Breast epithelium (tissue), 4 donors: ENCODE measurements at regions not wholly inside any gene's neighbourhood (a gene's known extent, or its start where the extent isn't known, plus 50 kb on each side); places are given as distances from the start of the nearest gene placed in this dataset.

Source experiments
- DNase-seq, 2 donors: peaks; one replicate each; pipeline ENCODE4 v3.0.0-alpha.2; 2019; ENCODE audit warnings: low spot score in 2 of 2
- H3K27ac ChIP-seq, 2 donors: fragments of 200-600 bp; sonication (generic) in 1 of 2; one replicate each; pipeline ENCODE4 v1.5.1; 2016 to 2019; ENCODE audit warnings: mild to moderate bottlenecking in 1 of 2
- H3K27me3 ChIP-seq, 2 donors: fragments of 200-600 bp; sonication (generic) in 1 of 2; one replicate each; pipeline versions ENCODE4 v1.5.1 to v1.6.0; 2017 to 2019; ENCODE audit warnings: control low read depth in 1 of 2, mild to moderate bottlenecking in 1 of 2
- H3K36me3 ChIP-seq: fragments of 200-600 bp; one replicate; pipeline ENCODE4 v1.5.1; 2019
- H3K4me1 ChIP-seq, 2 donors: fragments of 200-600 bp; sonication (generic); one replicate each; pipeline ENCODE4 v1.5.1; 2016 to 2019; ENCODE audit warnings: control low read depth in 1 of 2
- H3K4me3 ChIP-seq, 3 donors: fragments of 200-600 bp; sonication (generic); 1 replicate in 2 of 3; 2 replicates in 1 of 3; pipeline ENCODE4 v1.5.1; 2016 to 2019; ENCODE audit warnings: mild to moderate bottlenecking in 3 of 3, moderate library complexity in 2 of 3
- H3K9me3 ChIP-seq, 2 donors: fragments of 200-600 bp; sonication (generic) in 1 of 2; one replicate each; pipeline ENCODE4 v1.5.1; 2016 to 2019; ENCODE audit warnings: control low read depth in 1 of 2
- CTCF ChIP-seq, 3 donors: fragments of 450-650 bp; IDR thresholded peaks; one replicate each; pipeline ENCODE4 v1.5.1; 2016 to 2017; ENCODE audit warnings: antibody characterized with exemption in 3 of 3, mild to moderate bottlenecking in 3 of 3, moderate library complexity in 3 of 3
- POLR2A ChIP-seq: fragments of 450-650 bp; IDR thresholded peaks from one replicate; pipeline ENCODE4 v1.6.1; 2016; ENCODE audit warnings: antibody characterized with exemption, mild to moderate bottlenecking, moderate library complexity
- POLR2AphosphoS5 ChIP-seq, 3 donors: sonication (generic); formaldehyde crosslinking; IDR thresholded peaks; one replicate each; pipeline ENCODE4 v1.6.1; 2017; ENCODE audit warnings: antibody characterized with exemption in 3 of 3
- intact Hi-C: fragments of 100-400 bp; cut with DNase I; formaldehyde crosslinking; loops from one replicate; pipeline ENCODE4 v1.15.1; 2023; ENCODE audit warnings: low total_unique reads

- H3K9me3 ChIP-seq: no peaks in the 10 kb centered on the region
- no peak for DNase-seq
- intact Hi-C loops: no loop called here
These were observed 1363.9 kb downstream of the MAT2B start for GRCh38 chr5:164869325-164869724.

GRCh38 chr5:164876793-164877192 is 1371.4 kb downstream of the MAT2B start:
- H3K4me1 ChIP-seq: no peaks in the 10 kb centered on the region
- H3K9me3 ChIP-seq: peaks cover 5 to 14% of the 10 kb centered on the region in 2 donors
- H3K36me3 ChIP-seq: no peaks in the 10 kb centered on the region
- no peak overlapping the region for H3K27ac ChIP-seq
- no peaks in the 10 kb centered on the region for H3K27me3 ChIP-seq
- no peak for TF ChIP-seq POLR2AphosphoS5 (IDR thresholded peaks at IDR 0.05)
- no peak for TF ChIP-seq CTCF (IDR thresholded peaks at IDR 0.05)
- TF ChIP-seq POLR2A: no peak
- no peak overlapping the region for H3K4me3 ChIP-seq
- intact Hi-C loops: no loop called here
- no peak for DNase-seq

More at GRCh38 chr5:164869325-164869724, 1363.9 kb downstream of the MAT2B start:
- Histone ChIP-seq H3K27me3 (no peaks in the 10 kb centered on the region), H3K4me1 (no peaks in the 10 kb centered on the region), H3K4me3 (no peak overlapping the region), H3K27ac (no peak overlapping the region), H3K36me3 (no peaks in the 10 kb centered on the region)
- TF ChIP-seq CTCF (IDR thresholded peaks at IDR 0.05): no peak
- TF ChIP-seq POLR2AphosphoS5 (IDR thresholded peaks at IDR 0.05): no peak
- no peak for TF ChIP-seq POLR2A

- H3K36me3 ChIP-seq: no peaks in the 10 kb centered on the region
- H3K27me3 ChIP-seq: no peaks in the 10 kb centered on the region
- H3K9me3 ChIP-seq: peaks cover 0 to 8% of the 10 kb centered on the region in 2 donors
- no peak overlapping the region for H3K27ac ChIP-seq
- intact Hi-C loops: no loop called here
- no peak for DNase-seq
- H3K4me3 ChIP-seq: no peak overlapping the region
- TF ChIP-seq CTCF (IDR thresholded peaks at IDR 0.05) (no peak), POLR2A (no peak)
- H3K4me1 ChIP-seq: no peaks in the 10 kb centered on the region
These were observed 1376.0 kb downstream of the MAT2B start for GRCh38 chr5:164881442-164881841.

GRCh38 chr5:164885179-164885578 is 1379.8 kb downstream of the MAT2B start:
- intact Hi-C loops: no loop called here
- no peak for DNase-seq
- no peaks in the 10 kb centered on the region for H3K36me3 ChIP-seq
- no peaks in the 10 kb centered on the region for H3K4me1 ChIP-seq
- no peak overlapping the region for H3K27ac ChIP-seq
- H3K9me3 ChIP-seq: no peaks in the 10 kb centered on the region
- H3K4me3 ChIP-seq: no peak overlapping the region
- H3K27me3 ChIP-seq: no peaks in the 10 kb centered on the region
- TF ChIP-seq CTCF (IDR thresholded peaks at IDR 0.05): no peak
- TF ChIP-seq POLR2AphosphoS5 (IDR thresholded peaks at IDR 0.05): no peak
- TF ChIP-seq POLR2A: no peak

GRCh38 chr5:164893071-164893470 is 1387.7 kb downstream of the MAT2B start:
- Histone ChIP-seq H3K36me3 (no peaks in the 10 kb centered on the region), H3K4me1 (no peaks in the 10 kb centered on the region), H3K27me3 (no peaks in the 10 kb centered on the region), H3K9me3 (peaks cover 0 to 7% of the 10 kb centered on the region in 2 donors), H3K27ac (no peak overlapping the region), H3K4me3 (no peak overlapping the region)
- DNase-seq: no peak
- no peak for TF ChIP-seq POLR2AphosphoS5 (IDR thresholded peaks at IDR 0.05)
- TF ChIP-seq CTCF (IDR thresholded peaks at IDR 0.05): no peak
- intact Hi-C loops: no loop called here
